Gastroesophageal sphincter (tissue), 3 donors: ENCODE measurements at regions not wholly inside any gene's neighbourhood (a gene's known extent, or its start where the extent isn't known, plus 50 kb on each side); places are given as distances from the start of the nearest gene placed in this dataset.

Source experiments
- CTCF ChIP-seq, 4 experiments: fragments of 200-600 bp in 2 of 4; fragments of 450-650 bp in 2 of 4; sonication (generic) in 1 of 4; IDR thresholded peaks; one replicate each; pipeline ENCODE4 v1.5.1; 2017 to 2019; ENCODE audit warnings: antibody characterized with exemption in 4 of 4, mild to moderate bottlenecking in 2 of 4, moderate library complexity in 2 of 4
- EP300 ChIP-seq: sonication (generic); formaldehyde crosslinking; IDR thresholded peaks from one replicate; pipeline ENCODE4 v1.6.1; 2017; ENCODE audit warnings: antibody characterized with exemption, mild to moderate bottlenecking

- TF ChIP-seq CTCF (IDR thresholded peaks at IDR 0.05), result no peak
- TF ChIP-seq EP300, result no peak
Observed at GRCh38 chr7:16106869-16107268, 314.5 kb downstream of the CRPPA start.
